ENCODE measurements at regions not wholly inside any gene's neighbourhood (a gene's known extent, or its start where the extent isn't known, plus 50 kb on each side); places are given as distances from the start of the nearest gene placed in this dataset.
"Not testable (repeated sequence)": the region's sequence is repeated elsewhere in the genome, so short reads cannot be mapped to it uniquely, and the experiment has no call there.

DNA sequence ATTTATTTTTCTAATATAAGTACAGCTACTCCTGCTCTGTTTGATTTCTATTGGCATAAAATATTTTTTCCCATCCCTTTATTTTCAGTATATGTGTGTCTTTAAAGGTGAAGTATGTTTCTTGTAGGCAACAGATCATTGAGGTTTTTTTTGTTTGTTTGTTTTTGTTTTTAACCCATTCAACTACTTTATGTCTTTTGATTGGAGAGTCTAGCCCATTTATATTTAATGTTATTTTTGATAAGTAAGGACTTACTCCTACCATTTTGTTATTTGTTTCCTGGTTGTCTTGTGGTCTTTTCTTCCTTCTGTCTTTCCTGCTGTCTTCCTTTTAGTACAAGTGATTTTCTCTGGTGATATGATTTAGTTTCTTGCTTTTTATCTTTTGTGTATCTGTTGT is 285.1 kb upstream of the PROX1 start:
- H3K36me3 Mint-ChIP-seq = no peaks in the 10 kb centered on the region
- H3K4me3 Mint-ChIP-seq = no peak overlapping the region
- H3K27ac Mint-ChIP-seq = no peak overlapping the region
- TF ChIP-seq, protein P1, sequence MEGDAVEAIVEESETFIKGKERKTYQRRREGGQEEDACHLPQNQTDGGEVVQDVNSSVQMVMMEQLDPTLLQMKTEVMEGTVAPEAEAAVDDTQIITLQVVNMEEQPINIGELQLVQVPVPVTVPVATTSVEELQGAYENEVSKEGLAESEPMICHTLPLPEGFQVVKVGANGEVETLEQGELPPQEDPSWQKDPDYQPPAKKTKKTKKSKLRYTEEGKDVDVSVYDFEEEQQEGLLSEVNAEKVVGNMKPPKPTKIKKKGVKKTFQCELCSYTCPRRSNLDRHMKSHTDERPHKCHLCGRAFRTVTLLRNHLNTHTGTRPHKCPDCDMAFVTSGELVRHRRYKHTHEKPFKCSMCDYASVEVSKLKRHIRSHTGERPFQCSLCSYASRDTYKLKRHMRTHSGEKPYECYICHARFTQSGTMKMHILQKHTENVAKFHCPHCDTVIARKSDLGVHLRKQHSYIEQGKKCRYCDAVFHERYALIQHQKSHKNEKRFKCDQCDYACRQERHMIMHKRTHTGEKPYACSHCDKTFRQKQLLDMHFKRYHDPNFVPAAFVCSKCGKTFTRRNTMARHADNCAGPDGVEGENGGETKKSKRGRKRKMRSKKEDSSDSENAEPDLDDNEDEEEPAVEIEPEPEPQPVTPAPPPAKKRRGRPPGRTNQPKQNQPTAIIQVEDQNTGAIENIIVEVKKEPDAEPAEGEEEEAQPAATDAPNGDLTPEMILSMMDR (IDR thresholded peaks at IDR 0.05; ENCODE audit: unreplicated experiment) = no peak
- DNase-seq (ENCODE audit: low spot score in 2 of 2, unreplicated experiment in 2 of 2) = no peak
- no peaks in the 10 kb centered on the region for H3K4me1 Mint-ChIP-seq
- H3K27me3 Mint-ChIP-seq (ENCODE audit: low read depth) = peaks cover 9% of the 10 kb centered on the region
- H3K9me3 Mint-ChIP-seq = peaks cover 29% of the 10 kb centered on the region

DNA sequence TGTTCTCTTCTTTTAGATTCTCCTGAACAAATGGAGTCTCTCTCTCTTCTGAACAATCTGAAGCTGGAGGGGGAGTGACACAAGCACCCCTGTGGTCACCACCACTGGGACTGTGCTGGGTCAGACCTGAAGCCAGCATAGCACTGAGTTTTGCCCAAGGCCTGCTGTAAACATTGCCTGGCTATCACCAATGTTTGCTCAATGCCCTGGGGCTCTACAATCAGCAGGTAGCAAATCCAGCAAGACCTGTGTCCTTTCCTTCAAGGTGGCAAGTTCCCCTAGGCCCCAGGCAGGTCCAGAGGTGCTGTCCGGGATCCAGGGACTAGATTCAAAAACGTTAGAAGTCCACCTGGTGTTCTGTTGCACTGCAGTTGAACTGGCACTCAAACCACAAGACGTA is 282.8 kb upstream of the PROX1 start:
- TF ChIP-seq, protein P1 (IDR thresholded peaks at IDR 0.05; ENCODE audit: unreplicated experiment) = no peak
- H3K36me3 Mint-ChIP-seq = no peaks in the 10 kb centered on the region

DNA sequence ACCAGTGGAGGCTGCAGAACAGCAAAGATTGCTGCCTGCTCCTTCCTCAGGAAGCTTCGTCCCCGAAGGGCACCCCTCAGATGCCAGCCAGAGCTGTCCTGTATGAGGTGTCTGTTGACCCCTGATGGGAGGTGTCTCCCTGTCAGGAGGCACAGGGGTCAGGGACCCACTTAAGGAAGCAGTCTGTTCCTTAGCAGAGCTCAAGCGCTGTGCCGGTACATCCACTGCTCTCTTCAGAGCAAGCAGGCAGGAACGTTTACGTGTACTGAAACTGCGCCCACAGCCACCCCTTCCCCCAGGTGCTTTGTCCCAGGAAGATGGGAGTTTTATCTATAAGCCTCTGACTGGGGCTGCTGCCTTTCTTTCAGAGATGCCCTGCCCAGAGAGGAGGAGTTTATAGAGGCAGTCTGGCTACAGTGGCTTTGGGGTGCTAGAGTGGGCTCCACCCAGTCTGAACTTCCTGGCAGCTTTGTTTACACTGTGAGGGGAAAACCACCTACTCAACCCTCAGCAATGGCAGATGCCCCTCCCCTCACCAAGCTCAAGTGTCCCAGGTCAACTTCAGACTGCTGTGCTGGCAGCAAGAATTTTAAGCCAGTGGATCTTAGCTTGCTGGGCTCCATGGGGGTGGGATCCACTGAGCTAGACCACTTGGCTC is 275.8 kb upstream of the PROX1 start:
- DNase-seq (ENCODE audit: low spot score in 2 of 2, unreplicated experiment in 2 of 2); H3K4me1 Mint-ChIP-seq; H3K36me3 Mint-ChIP-seq; H3K4me3 Mint-ChIP-seq; H3K27ac Mint-ChIP-seq: not testable (repeated sequence)
- H3K27me3 Mint-ChIP-seq (ENCODE audit: low read depth) = peaks cover 17% of the 10 kb centered on the region
- H3K9me3 Mint-ChIP-seq = peaks cover 30% of the 10 kb centered on the region

More for the DNA sequence above, 282.8 kb upstream of the PROX1 start:
- Mint-ChIP-seq H3K4me1 (no peaks in the 10 kb centered on the region), H3K27me3 (ENCODE audit: low read depth) (peaks cover 10% of the 10 kb centered on the region), H3K27ac (no peak overlapping the region), H3K4me3 (no peak overlapping the region), H3K9me3 (peaks cover 41% of the 10 kb centered on the region)
- DNase-seq (ENCODE audit: low spot score in 2 of 2, unreplicated experiment in 2 of 2) = no peak

DNA sequence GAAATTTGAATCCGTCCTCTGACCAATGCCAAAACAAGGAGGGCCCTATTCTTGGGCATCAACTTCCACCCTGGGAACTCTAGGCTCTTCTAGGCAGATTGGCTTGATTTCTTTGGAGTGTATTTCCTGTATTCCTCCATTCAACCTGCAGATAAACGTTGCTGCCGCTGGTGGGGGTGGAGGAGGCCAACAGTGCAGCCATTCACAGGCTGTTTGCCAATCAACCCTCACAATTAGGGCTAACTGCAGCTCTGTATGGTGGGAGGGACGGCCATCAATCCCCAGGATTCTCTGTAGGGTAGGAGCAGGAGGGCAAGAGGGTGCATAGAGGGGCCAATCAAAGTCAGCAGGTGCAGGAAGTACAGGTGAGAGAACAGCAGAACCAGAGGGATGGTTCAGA is 273.1 kb upstream of the PROX1 start:
- peaks cover 16% of the 10 kb centered on the region for H3K9me3 Mint-ChIP-seq
- no peak for DNase-seq (ENCODE audit: low spot score in 2 of 2, unreplicated experiment in 2 of 2)
- no peaks in the 10 kb centered on the region for H3K36me3 Mint-ChIP-seq
- H3K27me3 Mint-ChIP-seq (ENCODE audit: low read depth) = peaks cover 31% of the 10 kb centered on the region
- H3K4me3 Mint-ChIP-seq = no peak overlapping the region
- TF ChIP-seq, protein P1 (IDR thresholded peaks at IDR 0.05; ENCODE audit: unreplicated experiment) = no peak
- no peak overlapping the region for H3K27ac Mint-ChIP-seq
- H3K4me1 Mint-ChIP-seq = no peaks in the 10 kb centered on the region

DNA sequence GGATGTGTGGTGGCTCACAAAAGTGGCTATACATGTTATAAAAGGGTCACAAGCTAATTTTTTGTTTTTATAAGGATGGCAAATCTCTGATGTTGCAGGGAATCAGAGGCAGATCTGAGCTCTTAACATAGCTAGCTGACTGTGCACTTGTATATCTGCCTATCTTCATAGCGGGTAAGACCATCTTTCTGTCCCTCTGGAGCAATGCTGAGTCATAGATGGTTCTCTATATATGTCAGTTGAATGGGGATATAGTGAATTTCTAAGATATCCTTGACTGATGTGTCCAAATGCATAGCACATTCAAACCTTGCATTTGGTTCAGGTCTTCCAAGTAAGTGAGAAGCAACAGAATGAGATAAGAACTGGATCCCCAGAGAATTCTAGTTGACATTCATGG is 272.6 kb upstream of the PROX1 start:
- H3K27ac Mint-ChIP-seq = no peak overlapping the region
- no peaks in the 10 kb centered on the region for H3K36me3 Mint-ChIP-seq

DNA sequence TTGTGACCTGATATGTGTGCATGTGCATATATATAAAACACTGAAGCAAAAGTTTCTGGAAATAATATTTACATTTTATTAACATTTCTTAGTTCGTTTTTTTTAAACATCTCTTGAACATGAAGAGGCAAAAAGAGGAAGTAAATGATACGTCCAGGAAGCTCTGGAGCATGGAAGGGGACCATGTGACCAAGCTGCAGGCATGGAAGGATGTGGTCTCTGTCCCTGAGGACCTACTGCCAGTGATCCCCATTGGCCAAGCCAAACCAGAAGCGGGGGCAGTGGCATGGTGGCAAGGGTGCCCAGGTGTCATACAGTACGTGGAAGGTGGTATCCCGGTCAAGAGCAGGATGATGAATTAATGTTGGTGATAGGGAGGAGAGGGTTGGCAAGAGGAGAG is 268.3 kb upstream of the PROX1 start:
- Mint-ChIP-seq H3K4me1 (peaks cover 7% of the 10 kb centered on the region), H3K9me3 (peaks cover 4% of the 10 kb centered on the region), H3K27me3 (ENCODE audit: low read depth) (peaks cover 35% of the 10 kb centered on the region), H3K27ac (no peak overlapping the region), H3K4me3 (no peak overlapping the region), H3K36me3 (no peaks in the 10 kb centered on the region)
- TF ChIP-seq, protein P1 (IDR thresholded peaks at IDR 0.05; ENCODE audit: unreplicated experiment) = no peak
- no peak for DNase-seq (ENCODE audit: low spot score in 2 of 2, unreplicated experiment in 2 of 2)

More for the DNA sequence above, 272.6 kb upstream of the PROX1 start:
- DNase-seq (ENCODE audit: low spot score in 2 of 2, unreplicated experiment in 2 of 2) = no peak
- Mint-ChIP-seq H3K4me1 (peaks cover 4% of the 10 kb centered on the region), H3K9me3 (peaks cover 11% of the 10 kb centered on the region), H3K27me3 (ENCODE audit: low read depth) (peaks cover 31% of the 10 kb centered on the region), H3K4me3 (no peak overlapping the region)
- TF ChIP-seq, protein P1 (IDR thresholded peaks at IDR 0.05; ENCODE audit: unreplicated experiment) = no peak

Measured in mesothelial cell of epicardium (in vitro differentiated cells).